ENCODE measurements at regions not wholly inside any gene's neighbourhood (a gene's known extent, or its start where the extent isn't known, plus 50 kb on each side); places are given as distances from the start of the nearest gene placed in this dataset.

GRCh38 chr3:194888916-194889315, 203.2 kb downstream of the FAM43A start:
- no peak for TF ChIP-seq CTCF (IDR thresholded peaks at IDR 0.05; ENCODE audit: insufficient read depth, low read length, poor library complexity, severe bottlenecking)
- TF ChIP-seq EZH2phosphoT487 (conservative IDR thresholded peaks at IDR 0.05; ENCODE audit: low read length): no peak

All from SU-DHL-6 (cell line).